CD4-positive, alpha-beta T cell treated with Interferon alpha-2 for 1 hour (primary cell): ENCODE measurements at regions not wholly inside any gene's neighbourhood (a gene's known extent, or its start where the extent isn't known, plus 50 kb on each side); places are given as distances from the start of the nearest gene placed in this dataset.

Experiments used
- DNase-seq, 2 donors: peaks; one replicate each; pipeline ENCODE4 v3.0.0-alpha.2; 2020 to 2022

DNA sequence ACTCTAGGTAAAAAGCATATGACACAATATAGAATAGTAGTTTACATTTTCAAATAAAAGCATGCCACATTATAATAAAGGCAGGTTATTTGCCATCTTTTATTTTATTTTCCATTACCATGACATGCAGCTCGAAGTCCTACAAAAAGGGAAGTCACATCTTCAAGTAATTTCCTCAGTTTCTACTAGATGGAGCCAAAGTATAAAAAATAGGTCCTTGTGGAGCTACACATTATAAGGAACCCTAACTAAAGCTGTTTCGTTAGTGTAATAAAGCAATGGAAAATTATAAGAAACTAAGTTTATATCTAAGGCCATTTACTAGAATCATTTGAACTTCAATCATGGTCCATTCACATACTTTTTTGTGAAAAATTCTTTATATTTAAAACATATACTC is 674.5 kb downstream of the KCNJ3 start:
- no peak for DNase-seq

DNA sequence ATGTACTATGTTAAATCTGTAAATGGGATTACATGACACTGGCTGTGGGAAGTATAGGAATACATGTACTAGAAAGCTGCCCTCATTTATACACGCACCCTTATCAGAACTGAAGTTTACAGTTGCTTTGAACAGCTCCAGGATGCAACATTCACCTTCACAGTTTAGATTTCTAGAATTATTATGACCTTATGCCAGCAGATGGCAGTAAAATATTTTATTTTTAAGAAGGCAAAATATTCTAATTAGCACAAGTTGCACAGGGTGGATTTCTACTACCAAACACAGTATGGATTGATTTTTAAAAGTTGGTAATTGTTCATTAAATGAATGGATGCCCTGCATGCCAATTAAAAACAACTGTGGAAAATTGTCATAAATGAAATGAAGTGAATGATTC is 670.4 kb downstream of the KCNJ3 start:
- DNase-seq, result peak in 1 of 2 donors; percentile 4

DNA sequence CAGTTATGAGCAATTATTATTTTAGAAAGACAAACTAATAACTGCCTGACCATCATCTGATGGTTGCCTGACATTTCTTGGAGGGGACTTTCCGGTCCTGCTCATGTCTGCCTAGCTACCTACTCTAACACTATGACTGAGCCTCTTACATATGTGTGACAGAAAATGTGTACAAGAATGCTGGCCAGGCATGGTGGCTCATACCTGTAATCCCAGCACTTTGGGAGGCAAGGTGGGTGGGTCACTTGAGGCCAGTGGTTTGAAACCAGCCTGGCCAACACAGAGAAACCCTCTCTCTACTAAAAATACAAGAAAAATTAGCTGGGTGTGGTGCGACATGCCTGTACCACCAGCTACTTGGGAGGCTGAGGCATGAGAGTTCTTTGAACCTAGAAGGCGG is 666.3 kb downstream of the KCNJ3 start:
- DNase-seq, result no peak

DNA sequence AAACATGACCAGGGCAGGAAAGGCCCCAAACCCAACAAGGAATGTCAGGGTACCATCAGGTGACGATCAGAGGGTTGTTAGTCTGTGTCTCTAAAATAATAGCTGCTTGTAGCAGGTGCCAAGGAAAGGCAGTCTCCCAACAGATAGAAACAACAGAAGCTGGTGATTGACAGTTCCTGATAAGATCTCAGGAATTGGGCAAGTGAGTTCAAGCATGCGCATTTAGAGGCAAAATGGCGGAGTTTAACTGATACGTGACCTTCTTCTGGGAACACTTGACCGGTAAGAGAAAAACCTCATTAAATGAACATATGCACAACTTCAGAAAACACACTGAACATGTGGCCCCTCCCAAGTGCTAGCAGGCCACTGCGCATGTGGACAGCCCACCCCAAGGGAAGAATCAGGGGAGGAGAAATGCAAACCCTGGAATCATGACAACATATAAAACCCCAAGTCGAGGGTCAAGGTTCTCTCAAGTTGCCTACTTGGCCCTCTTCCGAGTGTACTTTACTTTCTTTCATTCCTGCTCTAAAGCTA is 664.9 kb downstream of the KCNJ3 start:
- DNase-seq, result no peak

DNA sequence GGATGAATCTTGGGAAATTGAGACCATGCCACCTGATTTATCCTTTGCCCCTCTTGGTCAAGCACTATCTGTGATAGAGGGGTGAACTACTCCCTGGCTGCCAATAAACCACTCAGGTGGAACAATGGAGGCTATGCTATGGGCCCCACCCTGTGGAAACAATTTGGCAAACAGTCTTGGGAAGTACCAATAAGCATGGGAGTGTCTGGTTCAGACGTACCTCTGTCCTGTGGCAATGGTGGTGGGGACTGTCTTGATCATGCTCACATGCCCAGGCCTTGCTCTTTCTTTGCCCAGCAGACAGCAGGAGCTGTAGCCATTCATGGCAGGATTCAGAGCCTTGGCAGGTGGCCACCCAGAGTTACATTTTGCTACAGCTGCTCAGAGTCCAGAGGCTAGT is 658.7 kb downstream of the KCNJ3 start:
- no peak for DNase-seq

DNA sequence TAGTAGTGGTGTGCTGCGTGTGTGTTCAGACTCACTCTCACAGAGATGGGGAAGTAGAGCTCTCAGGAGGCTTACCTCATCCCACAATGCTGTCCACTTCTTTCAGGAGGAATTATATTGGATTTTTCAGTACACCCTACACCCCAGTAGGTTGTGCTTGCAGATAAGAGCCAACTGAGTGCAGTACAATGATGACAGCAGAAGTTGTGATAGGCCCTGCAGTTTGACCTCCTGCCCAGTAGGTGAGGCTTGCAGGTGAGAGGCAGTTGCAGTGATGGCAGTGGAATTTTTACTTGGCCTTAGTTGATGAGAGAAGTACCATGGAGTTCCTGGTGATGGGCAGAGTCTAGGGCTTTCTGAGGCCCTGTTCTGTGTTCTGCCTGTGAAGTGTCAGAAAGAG is 657.8 kb downstream of the KCNJ3 start:
- no peak for DNase-seq

DNA sequence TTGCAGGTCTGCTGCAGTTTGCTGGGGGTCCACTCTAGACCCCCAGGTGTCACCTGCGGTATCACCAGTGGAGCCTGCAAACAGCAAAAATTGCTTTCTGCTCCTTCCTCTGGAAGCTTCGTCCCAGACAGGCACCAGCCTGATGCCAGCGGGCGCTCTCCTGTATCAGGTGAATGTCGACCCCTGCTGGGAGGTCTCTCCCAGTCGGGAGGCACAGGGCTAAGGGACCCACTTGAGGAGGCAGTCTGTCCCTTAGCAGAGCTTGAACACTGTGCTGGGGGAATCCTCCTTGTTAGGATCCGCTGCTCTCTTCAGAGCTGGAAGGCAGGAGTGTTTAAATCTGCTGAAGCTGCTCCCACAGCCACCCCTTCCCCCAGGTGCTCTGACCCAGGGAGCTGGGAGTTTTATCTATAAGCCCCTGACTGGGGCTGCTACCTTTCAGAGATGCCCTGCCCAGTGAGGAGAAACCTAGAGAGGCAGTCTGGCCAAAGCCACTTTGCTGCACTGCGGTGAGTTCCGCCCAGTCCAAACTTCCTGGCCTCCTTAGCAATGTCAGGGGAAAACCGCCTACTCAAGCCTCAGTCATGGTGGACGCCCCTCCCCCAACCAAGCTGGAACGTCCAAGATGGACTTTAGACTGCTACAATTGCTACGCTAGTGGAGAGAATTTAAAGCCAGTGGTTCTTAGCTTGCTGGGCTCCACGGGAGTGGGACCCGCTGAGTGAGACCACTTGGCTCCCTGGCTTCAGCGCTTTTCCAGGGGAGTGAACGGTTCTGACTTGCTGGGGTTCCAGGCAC is 652.5 kb downstream of the KCNJ3 start:
- DNase-seq, result no peak

DNA sequence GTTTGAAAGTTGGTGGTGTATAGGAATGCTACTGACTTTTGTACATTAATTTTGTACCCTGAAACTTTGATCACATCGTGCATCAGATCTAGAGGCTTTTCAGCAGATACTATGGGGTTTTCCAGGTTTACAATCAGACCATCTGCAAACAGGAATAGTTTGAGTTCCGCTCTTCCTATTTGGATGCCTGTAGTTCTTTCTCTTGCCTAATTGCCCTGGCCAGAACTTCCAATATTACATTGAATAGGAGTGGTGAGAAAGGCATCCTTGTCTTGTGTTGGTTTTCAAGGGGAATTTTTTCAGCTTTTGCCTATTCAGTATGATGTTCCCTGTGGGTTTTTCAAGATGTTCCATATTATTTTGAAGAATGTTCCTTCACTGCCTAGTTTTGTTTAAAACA is 633.5 kb downstream of the KCNJ3 start:
- DNase-seq, result no peak

DNA sequence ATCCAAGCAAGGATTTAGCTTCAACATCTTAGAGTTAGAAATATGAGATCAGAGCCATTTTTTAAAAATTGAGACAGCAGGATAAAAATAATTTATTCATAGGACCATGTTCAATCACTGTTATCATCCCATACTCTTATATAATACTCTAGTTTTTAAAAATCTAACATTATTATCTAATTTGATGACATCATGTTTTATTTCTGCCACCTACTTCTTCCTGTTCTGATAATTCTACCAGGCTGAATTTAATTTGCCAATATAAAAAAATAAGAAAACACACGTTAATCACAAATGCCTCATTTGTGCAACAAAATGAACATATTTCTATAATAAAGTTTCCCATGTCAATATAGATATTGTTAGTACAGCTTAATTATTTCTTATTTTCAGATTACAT is 621.7 kb downstream of the KCNJ3 start:
- no peak for DNase-seq

DNA sequence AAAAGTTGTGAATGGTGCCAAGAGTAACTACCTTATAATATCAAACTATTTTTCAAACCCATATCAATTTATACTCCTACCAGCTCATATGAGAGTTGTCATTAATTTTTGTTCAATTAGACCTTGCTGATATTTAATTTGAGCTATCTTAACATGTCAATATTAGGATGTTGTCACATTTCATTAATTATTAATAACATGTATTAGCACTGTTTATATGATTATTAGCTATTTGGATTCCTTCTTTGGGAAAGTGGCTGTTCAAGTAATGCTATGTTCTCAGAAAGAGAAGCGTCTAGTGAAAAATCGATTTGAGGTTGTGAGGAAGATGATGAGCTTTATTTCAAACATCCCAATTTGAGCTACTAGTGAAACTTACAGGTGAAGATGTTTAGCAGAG is 620.2 kb downstream of the KCNJ3 start:
- DNase-seq, result no peak

DNA sequence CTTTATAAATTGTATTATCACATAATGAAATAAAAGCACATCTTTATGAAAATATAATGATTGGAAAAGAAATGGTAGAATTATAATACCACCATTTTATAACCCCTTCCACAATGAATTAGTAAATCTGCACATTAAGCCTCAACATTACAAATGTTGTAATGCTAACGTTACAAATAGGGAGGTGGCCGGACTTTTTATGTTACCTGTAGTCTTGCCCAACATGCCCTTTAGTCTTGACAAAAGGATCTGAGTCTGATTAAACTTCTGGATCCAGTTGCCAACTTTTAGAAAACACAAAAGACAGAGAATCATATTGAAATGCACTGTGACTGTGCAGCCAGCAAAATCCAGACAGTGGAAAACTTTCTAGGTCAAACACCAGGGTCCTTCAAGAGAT is 617.3 kb downstream of the KCNJ3 start:
- no peak for DNase-seq

DNA sequence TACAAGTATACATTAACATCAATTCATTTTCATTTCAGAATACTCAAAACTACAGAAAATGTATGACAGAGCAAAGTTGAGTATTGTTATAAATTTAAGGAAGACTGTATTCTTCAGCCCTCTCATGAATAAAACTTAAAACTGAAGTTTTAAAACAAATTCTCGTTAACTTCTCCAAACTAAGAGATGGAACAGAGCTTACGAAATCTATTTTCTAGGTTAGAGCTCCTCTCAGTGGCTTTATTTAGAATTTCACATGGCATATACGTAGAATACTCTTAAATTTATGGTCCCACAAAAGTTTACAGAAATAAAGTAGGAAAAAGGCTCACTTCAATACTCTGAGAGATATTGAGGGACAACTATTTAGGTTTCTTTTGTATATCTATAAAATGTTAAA is 612.1 kb downstream of the KCNJ3 start:
- no peak for DNase-seq

DNA sequence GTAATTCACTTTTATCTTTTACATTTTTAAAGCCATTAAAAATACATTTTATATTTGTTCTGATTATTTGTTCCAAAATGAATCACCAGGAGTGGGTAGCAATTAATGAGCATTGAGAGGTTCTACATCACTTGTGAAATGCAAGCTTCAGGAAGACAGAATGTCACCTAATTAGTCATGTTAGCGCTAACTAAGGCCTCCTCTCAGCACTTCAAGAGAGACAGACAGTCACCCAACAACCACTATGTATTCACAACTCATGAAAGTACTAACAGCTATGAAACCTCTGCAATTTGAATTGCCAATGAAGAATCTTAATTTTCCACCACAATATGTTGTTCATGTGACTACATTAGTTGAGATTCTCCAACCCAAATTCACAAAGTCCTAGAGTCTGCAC is 611.0 kb downstream of the KCNJ3 start:
- DNase-seq, result no peak

DNA sequence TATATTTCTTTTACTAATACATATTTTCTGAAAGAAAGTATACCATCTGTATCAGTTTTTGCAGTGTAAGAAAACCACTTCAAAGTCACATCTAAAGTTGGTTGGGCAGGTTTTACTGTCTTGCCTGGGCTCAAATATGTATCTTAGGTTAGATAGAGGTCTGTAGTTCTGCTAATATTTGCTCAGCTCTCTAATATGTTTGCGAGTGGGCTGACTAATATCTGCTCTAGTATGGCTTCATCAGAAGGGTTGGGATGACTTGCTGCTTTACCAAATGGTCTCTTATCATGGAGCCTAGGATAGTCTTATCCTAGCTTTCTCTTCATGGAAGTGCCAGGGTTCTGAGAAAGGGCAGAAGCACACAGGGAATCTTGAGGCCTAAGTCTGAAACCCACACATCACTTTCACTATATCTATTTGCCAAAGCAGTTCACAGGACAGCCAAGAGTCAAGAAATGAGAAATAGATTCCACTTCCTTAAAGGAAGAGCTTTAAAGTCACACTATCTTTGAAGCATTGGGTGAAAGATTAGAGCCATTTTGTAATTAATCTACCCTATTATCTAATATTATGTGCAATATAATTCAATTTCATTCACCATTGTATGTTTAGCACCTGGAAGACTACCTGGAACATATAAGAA is 610.0 kb downstream of the KCNJ3 start:
- DNase-seq, result no peak

DNA sequence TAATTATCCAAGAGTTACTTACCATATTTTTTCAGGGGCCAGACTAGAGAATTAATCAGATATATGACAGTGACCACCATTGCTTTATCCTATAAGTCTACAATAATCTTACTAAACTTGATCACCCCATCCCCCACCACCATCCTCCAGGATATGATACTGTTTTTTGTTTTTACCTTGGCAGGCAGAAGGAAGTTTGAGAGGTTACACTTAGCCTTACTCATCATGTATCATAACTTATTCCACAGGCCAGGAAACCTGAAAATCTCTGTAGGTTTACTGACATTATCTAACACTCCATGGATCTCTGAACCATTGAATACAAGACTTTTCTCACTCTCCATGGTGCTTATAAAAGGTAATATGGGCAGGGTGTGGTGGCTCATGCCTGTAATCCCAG is 602.7 kb downstream of the KCNJ3 start:
- no peak for DNase-seq

DNA sequence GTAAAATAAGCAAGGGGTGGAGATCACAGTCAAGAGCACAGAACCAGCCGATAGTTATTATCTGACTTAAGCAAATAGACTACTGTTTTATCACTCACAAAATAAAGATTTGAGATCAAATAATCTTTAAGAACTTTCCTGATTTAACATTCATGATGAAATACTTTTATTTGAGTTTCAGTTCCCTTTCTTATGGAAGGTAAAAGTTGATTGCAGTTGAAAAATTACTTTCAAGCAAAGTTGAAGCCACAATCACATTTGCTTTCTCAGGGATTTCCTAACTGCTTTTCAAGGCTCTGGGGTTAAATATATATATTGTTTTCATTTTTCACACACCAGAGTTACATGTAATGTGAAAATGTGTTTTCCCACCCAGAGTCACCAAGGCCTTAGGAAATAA is 599.5 kb downstream of the KCNJ3 start:
- no peak for DNase-seq

DNA sequence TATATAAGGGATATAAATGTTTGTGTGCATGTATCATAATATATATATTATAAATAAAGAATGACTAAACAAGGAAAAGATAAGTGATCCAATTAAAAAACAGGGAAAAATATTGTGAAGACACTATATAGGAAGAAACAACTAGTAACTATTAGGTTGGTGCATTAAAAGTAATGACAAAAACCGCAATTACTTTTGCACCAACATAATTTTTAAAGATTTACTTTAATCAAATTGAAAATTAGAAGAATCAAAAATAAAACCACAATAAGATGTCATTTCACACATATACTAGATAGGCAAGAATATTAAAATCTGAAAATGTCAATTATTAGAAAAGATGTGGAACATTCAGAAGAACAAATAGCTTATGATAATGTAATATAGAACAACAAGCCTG is 595.9 kb downstream of the KCNJ3 start:
- no peak for DNase-seq

DNA sequence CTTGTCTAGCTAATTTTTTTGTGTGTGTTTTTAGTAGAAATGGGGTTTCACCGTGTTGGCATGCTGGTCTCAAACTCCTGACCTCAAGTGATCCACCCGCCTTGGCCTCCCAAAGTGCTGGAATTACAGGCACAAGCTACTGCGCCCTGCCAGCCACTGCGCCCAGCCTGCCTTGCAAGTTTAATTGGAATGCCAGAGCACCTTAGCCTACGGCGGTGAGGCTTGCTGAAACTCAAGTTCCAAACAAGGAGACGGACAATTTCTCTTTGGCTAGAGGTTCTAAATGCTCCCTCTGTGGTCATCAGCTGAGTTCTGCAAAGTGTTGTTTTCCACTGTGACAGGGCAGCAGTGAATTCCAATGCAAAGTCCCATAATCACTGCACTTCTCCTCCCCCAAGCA is 583.4 kb downstream of the KCNJ3 start:
- DNase-seq, result no peak

DNA sequence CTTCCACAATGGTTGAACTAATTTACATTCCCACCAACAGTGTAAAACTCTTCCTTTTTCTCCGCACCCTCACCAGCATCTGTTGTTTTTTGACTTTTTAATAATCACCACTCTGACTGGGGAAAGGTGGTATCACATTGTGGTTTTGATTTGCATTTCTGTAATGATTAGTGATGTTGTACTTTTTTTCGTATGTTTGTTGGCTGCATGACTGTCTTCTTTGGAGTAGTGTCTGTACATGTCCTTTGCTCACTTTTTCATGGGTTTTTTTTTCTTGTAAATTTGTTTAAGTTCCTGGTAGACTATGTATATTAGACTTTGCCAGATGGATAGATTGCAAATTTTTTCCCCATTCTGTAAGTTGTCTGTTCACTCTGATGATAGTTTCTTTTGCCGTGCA is 574.8 kb downstream of the KCNJ3 start:
- DNase-seq, result no peak

DNA sequence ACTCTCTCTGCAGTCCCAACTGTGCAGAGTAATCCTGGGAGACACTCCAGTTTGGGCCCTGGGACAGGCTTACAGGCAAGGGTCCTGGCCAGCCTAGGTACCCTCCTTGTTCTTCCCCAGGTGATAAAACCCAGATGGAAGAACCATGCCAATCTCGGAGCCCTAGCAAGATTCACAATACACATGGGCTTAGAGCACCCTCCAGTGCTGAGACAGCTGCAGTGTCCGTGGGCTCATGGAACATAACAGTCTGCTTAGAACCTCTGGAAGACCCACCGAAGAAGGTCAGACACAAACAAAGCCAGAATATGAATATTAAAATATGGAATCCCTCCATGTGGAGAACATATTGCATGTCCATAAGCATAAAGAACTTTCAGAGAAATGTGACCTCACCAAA is 568.1 kb downstream of the KCNJ3 start:
- DNase-seq, result no peak

DNA sequence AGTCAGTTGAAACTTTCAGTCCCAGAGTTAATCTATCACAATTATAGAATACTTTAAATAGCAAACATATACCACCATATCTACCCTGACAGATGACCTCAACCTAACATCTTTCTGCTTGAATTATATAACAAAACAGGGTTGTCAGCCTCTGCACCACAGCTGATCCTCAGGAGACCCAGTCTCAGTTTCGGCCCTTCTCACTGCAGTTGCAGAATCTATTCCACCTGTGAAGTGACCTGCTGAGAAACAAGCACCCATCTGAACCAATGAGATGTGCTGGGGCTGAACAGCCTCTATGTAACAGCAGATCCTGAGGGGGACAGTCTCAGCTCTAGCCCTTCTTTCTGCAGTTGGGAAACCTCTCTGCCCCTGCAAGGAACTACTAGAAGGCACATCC is 567.6 kb downstream of the KCNJ3 start:
- no peak for DNase-seq

DNA sequence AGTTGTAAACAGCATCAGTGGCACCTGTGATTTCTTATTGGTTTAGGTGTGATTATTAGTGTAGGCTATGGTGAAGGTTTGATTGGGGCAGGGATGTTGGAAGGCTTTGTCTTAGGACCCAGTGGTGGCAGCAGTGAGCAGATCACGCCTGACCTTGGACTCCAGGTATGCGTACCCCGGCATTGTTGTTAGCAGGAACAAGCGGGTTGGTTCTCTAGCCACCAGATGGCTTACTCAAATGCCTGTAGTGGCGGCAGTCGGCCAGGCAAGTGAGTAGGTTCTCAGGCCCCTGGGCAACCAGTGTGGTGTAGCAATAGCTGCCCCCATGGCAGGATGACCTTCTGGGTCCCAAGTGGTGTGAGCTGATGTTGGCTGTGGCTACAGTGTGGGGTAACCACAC is 558.3 kb downstream of the KCNJ3 start:
- DNase-seq, result no peak

DNA sequence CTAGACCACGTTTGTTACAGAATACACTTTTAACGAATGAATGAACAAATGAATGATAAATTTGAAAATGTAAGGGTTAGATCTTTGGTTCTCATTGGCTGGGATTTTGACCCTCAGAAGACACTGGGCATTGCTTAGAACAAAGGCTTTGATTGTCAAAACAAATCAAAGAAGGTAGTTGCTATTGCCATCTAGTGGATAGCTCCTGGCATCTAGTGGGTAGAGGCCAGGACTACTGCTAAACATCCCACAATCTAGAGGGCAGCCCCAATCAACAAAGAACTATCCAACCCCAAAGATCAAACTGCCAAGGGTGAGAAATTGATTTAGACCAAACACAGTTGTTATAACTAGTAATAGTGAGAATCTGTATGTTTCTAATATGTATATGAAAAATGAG is 552.3 kb downstream of the KCNJ3 start:
- no peak for DNase-seq

DNA sequence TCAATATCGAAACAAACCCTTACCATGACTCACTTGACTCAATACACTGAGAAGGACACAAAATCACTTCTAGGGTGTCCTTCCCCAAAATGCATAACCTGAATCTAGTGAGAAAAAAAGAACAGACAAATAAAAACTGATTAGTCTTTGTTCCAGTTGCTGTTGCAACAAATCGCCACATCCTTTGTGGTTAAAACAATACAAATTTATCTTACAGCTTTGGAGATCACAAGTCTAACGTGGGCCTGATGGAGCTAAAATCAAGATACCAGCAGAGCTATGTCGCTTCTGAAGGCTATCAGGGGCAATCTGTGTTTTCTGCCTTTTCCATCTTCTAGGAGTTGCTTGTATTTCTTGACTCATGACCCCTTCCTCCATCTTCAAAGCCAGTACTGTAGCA is 541.7 kb downstream of the KCNJ3 start:
- DNase-seq, result no peak

DNA sequence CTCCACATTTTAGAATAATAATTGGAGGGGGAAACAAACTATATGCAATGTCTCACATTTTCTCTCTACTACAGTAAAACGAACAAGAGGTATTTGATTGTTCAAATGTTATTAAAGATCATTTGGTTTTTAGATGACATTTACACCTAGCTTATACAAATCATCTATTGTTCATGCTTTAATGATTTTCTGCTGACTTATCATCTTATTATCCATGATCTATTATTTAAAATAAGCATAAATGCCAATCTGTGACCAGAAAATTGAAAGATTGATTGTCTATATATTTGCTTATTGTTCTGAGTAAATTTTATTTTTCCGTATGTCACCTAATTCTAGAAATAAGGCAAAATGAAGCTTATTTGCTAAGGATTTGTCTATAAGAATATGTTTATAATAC is 537.2 kb downstream of the KCNJ3 start:
- no peak for DNase-seq
